ENCODE measurements at regions not wholly inside any gene's neighbourhood (a gene's known extent, or its start where the extent isn't known, plus 50 kb on each side); places are given as distances from the start of the nearest gene placed in this dataset.

DNA sequence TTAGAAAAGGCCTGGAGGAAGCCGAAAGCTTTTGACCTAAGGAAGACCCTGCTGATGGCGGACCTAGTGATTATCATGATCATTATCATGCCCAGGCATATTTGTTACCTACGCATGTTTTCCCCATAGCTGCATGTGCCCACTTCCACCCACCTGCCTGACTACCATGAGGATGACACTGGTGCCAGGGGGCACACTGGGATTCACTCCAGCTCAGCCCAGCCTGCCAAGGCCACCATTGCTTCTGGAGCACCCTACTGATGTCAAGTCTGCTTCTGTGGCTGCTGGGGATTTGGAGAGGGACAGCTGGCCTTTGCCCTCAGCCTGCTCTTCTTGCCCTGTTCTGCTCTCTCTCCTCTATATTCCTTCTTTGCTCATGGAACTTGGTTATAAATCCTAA, 124.7 kb upstream of the NALF2 start:
- no peaks in the 10 kb centered on the region for H3K36me3 ChIP-seq (ENCODE audit: low read depth, missing control alignments)
- TF ChIP-seq, protein P1, sequence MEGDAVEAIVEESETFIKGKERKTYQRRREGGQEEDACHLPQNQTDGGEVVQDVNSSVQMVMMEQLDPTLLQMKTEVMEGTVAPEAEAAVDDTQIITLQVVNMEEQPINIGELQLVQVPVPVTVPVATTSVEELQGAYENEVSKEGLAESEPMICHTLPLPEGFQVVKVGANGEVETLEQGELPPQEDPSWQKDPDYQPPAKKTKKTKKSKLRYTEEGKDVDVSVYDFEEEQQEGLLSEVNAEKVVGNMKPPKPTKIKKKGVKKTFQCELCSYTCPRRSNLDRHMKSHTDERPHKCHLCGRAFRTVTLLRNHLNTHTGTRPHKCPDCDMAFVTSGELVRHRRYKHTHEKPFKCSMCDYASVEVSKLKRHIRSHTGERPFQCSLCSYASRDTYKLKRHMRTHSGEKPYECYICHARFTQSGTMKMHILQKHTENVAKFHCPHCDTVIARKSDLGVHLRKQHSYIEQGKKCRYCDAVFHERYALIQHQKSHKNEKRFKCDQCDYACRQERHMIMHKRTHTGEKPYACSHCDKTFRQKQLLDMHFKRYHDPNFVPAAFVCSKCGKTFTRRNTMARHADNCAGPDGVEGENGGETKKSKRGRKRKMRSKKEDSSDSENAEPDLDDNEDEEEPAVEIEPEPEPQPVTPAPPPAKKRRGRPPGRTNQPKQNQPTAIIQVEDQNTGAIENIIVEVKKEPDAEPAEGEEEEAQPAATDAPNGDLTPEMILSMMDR (IDR thresholded peaks at IDR 0.05), result no peak
- TF ChIP-seq POLR2A (IDR thresholded peaks at IDR 0.05), result no peak
- H3K27me3 ChIP-seq, result no peaks in the 10 kb centered on the region
- H3K27ac ChIP-seq, result no peak overlapping the region
- WGBS, 2 donors, result 95% methylated on average over 3 of the region's 3 CpGs; no CpG with 5 or more reads in 1 of the 2 donors
- no peaks in the 10 kb centered on the region for H3K9me3 ChIP-seq
- DNase-seq, result no peak
- no peak overlapping the region for H3K4me3 ChIP-seq
- intact Hi-C loops (cut with DNase I; ENCODE audit: low total_unique reads), result no loop called here
- H3K4me1 ChIP-seq, result no peaks in the 10 kb centered on the region

- no peaks in the 10 kb centered on the region for H3K4me1 ChIP-seq
- no peaks in the 10 kb centered on the region for H3K9me3 ChIP-seq
- H3K27ac ChIP-seq, result no peak overlapping the region
- H3K4me3 ChIP-seq, result no peak overlapping the region
- H3K27me3 ChIP-seq, result no peaks in the 10 kb centered on the region
- no peak for TF ChIP-seq POLR2A (IDR thresholded peaks at IDR 0.05)
- TF ChIP-seq, protein P1 (IDR thresholded peaks at IDR 0.05), result no peak
- WGBS, 2 donors, result 80 to 86% methylated on average over 1 of the region's 1 CpG
- H3K36me3 ChIP-seq (ENCODE audit: low read depth, missing control alignments), result no peaks in the 10 kb centered on the region
- intact Hi-C loops (cut with DNase I; ENCODE audit: low total_unique reads), result no loop called here
- DNase-seq, result no peak
These were observed 129.6 kb upstream of the NALF2 start for GRCh38 chrX:69374569-69374968.

- intact Hi-C loops (cut with DNase I; ENCODE audit: low total_unique reads), result no loop called here
- no peak for DNase-seq
- Histone ChIP-seq H3K27me3 (no peaks in the 10 kb centered on the region), H3K36me3 (ENCODE audit: low read depth, missing control alignments) (no peaks in the 10 kb centered on the region), H3K4me3 (no peak overlapping the region), H3K9me3 (no peaks in the 10 kb centered on the region), H3K4me1 (no peaks in the 10 kb centered on the region), H3K27ac (no peak overlapping the region)
- no peak for TF ChIP-seq POLR2A (IDR thresholded peaks at IDR 0.05)
- TF ChIP-seq, protein P1 (IDR thresholded peaks at IDR 0.05), result no peak
These were observed 131.7 kb upstream of the NALF2 start for GRCh38 chrX:69372435-69372834.

GRCh38 chrX:69371159-69371558, 133.0 kb upstream of the NALF2 start:
- whole genome bisulfite sequencing, 2 donors, result 100% methylated on average over 1 of the region's 1 CpG
- Histone ChIP-seq H3K4me3 (no peak overlapping the region), H3K9me3 (no peaks in the 10 kb centered on the region), H3K27ac (no peak overlapping the region), H3K27me3 (no peaks in the 10 kb centered on the region), H3K36me3 (ENCODE audit: low read depth, missing control alignments) (no peaks in the 10 kb centered on the region), H3K4me1 (no peaks in the 10 kb centered on the region)
- intact Hi-C loops (cut with DNase I; ENCODE audit: low total_unique reads), result no loop called here
- no peak for DNase-seq
- TF ChIP-seq, protein P1 (IDR thresholded peaks at IDR 0.05), result no peak
- TF ChIP-seq POLR2A (IDR thresholded peaks at IDR 0.05), result no peak

DNA sequence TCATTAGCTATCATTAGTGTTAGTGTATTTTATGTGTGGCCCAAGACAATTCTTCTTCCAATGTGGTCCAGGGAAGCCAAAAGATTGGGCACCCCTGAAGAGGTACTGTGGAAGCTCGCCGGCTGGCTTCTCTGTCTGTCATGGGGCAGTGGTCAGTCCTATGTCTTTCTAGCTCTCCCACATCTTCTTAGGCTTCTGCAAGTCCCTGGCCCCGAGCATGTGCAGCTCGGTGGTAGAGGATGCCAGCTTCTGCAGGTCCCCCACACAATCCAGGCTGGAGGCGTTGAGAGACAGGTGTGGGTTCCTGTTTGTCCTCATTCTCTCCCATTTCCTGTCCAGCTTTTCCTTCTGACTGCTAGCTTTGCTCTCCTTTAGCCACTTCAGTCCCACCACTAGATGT, 134.1 kb upstream of the NALF2 start:
- Histone ChIP-seq H3K27me3 (no peaks in the 10 kb centered on the region), H3K36me3 (ENCODE audit: low read depth, missing control alignments) (no peaks in the 10 kb centered on the region), H3K4me1 (no peaks in the 10 kb centered on the region), H3K9me3 (no peaks in the 10 kb centered on the region), H3K4me3 (no peak overlapping the region), H3K27ac (no peak overlapping the region)
- DNase-seq, result no peak
- TF ChIP-seq POLR2A (IDR thresholded peaks at IDR 0.05), result no peak
- TF ChIP-seq, protein P1 (IDR thresholded peaks at IDR 0.05), result no peak
- intact Hi-C loops (cut with DNase I; ENCODE audit: low total_unique reads), result no loop called here
- 70 to 90% methylated on average over 3 to 5 of the region's 5 CpGs for WGBS, 2 donors

All from testis (tissue), 2 donors.